Rectal smooth muscle tissue (tissue), 1 donor: ENCODE measurements at regions not wholly inside any gene's neighbourhood (a gene's known extent, or its start where the extent isn't known, plus 50 kb on each side); places are given as distances from the start of the nearest gene placed in this dataset.

Source experiments
- H3K27ac ChIP-seq: one replicate; pipeline ENCODE4 v1.7.0; 2013; ENCODE audit warnings: low read depth, low read length, inconsistent platforms
- H3K27me3 ChIP-seq: one replicate; pipeline ENCODE4 v1.7.0; 2013; ENCODE audit warnings: low read length; ENCODE audit not compliant: control insufficient read depth, insufficient read depth
- H3K36me3 ChIP-seq: one replicate; pipeline ENCODE4 v1.7.0; 2013; ENCODE audit warnings: low read length; ENCODE audit not compliant: control insufficient read depth, insufficient read depth
- H3K4me1 ChIP-seq: one replicate; pipeline ENCODE4 v1.7.0; 2013; ENCODE audit warnings: low read length; ENCODE audit not compliant: control insufficient read depth, insufficient read depth
- H3K4me3 ChIP-seq: one replicate; pipeline ENCODE4 v1.7.0; 2013; ENCODE audit warnings: low read length
- H3K9ac ChIP-seq: one replicate; pipeline ENCODE4 v1.7.0; 2013; ENCODE audit warnings: low read length

DNA sequence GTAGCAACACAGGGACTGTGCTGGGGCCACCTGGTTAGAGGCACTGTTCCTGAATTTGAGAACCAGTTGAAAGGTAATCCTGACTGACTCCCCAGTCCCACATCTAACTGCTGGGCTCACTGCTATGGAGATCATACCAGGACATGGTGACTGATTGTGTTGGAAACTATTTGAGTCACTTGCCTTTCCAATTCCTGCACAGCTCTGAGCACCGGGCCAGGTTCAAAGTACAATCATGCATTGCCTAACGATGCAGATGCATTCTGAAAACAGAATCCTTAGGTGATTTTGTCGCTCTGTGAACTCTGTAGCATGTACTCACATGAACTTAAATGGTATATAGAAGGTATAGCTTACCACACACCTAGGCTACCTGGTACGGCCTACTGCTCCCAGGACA, 215.3 kb downstream of the BMP7 start:
- H3K36me3 ChIP-seq: no peaks in the 10 kb centered on the region
- H3K27ac ChIP-seq: no peak overlapping the region
- no peaks in the 10 kb centered on the region for H3K27me3 ChIP-seq
- H3K9ac ChIP-seq: no peak overlapping the region
- no peak overlapping the region for H3K4me3 ChIP-seq
- H3K4me1 ChIP-seq: no peaks in the 10 kb centered on the region

DNA sequence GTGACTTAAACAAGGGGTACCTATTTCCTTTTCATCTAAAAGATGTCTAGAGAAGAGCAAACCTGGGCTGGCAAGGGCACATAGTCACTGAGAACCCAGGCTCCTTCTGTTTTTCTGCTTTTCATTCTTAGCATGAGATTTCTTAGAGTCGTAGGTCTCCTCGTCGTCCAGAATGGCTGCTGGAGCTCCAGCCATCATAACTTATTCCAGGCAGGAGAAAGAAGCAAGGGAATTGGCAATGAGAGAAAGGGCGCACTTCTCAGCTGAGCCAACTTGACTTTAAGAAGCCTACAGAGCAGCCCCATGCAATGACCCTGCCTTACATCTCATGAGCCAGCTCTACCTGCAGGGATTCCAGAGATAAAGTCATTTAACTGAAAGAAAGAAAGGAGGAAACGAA, 213.4 kb downstream of the BMP7 start:
- Histone ChIP-seq H3K9ac (no peak overlapping the region), H3K4me3 (no peak overlapping the region), H3K27ac (no peak overlapping the region), H3K4me1 (no peaks in the 10 kb centered on the region), H3K36me3 (no peaks in the 10 kb centered on the region), H3K27me3 (no peaks in the 10 kb centered on the region)

DNA sequence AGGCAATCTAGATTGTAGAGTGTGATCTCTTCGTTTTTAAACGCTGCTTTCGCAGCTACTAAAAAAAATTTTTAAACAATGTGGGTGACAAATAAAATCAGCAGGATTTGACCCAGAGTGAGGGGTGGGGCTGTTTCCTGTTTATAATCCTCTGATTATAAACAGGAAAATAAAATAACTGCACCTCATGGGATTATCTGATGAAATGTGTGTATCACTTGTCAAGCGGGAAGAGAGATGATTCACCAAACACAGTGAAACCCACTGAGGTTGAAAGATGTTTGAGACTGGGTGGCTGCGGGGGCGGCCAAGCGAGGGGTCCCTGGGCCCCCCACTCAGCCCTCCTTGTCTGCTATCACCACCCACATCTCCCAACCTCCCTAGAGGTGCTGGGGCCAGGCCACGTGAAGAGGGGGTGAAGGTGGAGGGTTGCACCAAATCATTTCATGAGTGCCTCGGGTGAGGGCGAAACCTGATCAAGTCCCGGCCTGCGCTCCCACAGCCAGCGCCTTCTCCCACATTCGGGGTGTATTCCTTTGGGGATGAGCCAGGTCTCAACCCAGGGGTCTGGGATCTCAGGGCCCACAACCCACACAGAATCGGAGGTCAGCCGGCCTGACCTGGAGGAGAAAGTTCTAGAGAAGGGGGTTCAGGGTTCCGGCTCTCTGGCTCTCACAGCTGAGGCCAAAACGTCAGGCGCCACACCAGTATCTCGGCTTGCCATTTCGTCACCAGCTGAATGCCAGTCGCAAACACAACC, 212.5 kb downstream of the BMP7 start:
- no peak overlapping the region for H3K9ac ChIP-seq
- no peaks in the 10 kb centered on the region for H3K27me3 ChIP-seq
- H3K4me1 ChIP-seq: no peaks in the 10 kb centered on the region
- H3K27ac ChIP-seq: no peak overlapping the region
- no peak overlapping the region for H3K4me3 ChIP-seq
- no peaks in the 10 kb centered on the region for H3K36me3 ChIP-seq

DNA sequence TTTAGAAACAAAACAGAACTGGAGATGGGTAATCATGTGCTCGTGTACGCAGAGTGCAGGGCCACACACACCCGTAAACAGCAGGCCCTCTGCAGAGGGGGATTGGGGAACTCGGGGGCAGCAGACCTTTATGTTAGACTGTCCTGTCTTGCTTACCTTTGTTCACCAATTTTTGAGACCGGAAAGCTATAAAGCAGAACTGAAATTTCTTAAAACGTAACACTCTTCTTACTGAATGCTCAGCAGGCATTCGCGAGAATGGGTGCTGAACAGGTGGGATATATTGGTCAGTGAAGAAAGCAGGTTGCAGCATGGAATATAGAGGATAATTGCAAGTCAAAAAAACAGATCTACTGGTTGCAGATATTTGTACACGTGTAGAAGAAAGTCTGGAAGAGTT, 211.1 kb downstream of the BMP7 start:
- no peaks in the 10 kb centered on the region for H3K4me1 ChIP-seq
- H3K9ac ChIP-seq: no peak overlapping the region
- H3K4me3 ChIP-seq: no peak overlapping the region
- H3K27ac ChIP-seq: no peak overlapping the region
- H3K36me3 ChIP-seq: no peaks in the 10 kb centered on the region
- H3K27me3 ChIP-seq: no peaks in the 10 kb centered on the region

DNA sequence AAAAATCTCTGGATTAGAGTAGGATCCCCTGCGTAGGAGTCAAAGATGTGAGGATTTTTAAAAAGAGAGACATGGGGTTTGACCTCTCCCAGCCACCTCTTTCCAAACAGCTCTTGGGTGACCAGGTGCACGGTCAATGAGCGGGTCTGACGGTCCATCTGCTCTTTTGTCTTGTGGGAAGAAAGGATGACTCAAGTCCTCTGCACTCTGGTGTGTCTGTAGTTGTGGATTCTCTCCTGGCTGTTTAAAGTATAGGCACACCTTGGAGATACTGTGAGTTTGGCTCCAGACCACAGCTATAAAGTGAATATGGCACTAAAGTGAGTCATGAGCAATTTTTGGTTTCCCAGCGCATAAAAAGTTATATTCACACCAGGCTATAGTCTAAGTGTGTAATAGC, 209.8 kb downstream of the BMP7 start:
- Histone ChIP-seq H3K27me3 (peaks cover 4% of the 10 kb centered on the region), H3K36me3 (no peaks in the 10 kb centered on the region), H3K4me1 (no peaks in the 10 kb centered on the region), H3K4me3 (no peak overlapping the region), H3K27ac (no peak overlapping the region), H3K9ac (no peak overlapping the region)

DNA sequence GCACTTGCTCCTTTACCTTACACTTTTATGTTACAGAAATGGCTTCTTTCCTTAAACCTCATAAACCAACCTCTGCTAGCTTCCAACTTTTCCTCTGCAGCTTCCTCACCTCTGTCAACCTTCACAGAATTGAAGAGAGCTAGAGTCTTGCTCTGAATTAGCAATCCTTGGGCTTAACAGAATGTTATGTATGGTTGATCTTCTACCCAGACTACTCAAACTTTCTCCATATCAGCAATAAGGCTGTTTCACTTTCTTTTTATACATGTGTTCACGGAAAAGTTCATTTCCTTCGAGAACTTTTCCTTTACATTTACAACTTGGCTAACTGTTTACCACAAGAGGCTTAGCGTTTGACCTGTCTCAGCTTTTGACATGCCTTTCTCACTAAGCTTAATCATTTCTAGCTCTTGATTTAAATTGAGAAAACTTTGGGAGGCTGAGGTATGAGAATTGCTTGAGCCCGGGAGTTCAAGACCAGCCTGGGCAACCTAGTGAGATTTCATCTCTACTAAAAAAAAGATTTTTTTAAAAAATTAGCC, 207.3 kb downstream of the BMP7 start:
- peaks cover 4% of the 10 kb centered on the region for H3K27me3 ChIP-seq
- no peak overlapping the region for H3K4me3 ChIP-seq
- no peaks in the 10 kb centered on the region for H3K36me3 ChIP-seq
- no peak overlapping the region for H3K9ac ChIP-seq
- no peaks in the 10 kb centered on the region for H3K4me1 ChIP-seq
- no peak overlapping the region for H3K27ac ChIP-seq

DNA sequence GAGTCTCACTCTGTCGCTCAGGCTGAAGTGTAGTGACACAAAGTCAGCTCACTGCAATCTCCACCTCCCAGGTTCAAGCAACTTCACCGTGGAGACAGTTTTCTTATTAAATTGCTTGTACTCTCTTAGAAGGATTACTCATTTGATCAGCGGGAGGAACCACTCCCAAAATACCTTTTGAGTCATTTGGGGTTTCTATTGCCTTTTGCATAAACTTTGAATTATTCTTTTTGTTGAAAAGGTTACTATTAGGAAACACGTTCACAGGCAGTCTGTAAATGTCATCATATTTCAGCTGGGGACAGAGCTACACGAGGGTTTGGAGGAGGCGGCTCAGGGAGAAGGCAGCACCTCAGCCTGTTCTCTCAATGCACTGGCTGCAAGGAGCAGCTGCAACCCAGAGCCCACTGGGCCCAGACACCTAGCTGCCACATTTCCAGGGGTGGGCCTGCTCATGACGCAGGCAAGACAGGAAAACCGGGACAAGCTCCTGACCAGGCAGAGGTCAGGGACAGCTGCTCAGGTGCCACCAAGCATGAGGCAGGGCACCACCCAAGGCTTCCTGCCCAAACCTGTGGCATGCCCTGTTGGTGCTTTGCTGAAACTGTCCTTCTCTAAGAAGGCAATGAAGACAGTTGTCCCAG, 205.9 kb downstream of the BMP7 start:
- no peaks in the 10 kb centered on the region for H3K4me1 ChIP-seq
- no peaks in the 10 kb centered on the region for H3K36me3 ChIP-seq
- H3K27ac ChIP-seq: no peak overlapping the region
- H3K4me3 ChIP-seq: no peak overlapping the region
- H3K27me3 ChIP-seq: peaks cover 4% of the 10 kb centered on the region
- H3K9ac ChIP-seq: no peak overlapping the region

DNA sequence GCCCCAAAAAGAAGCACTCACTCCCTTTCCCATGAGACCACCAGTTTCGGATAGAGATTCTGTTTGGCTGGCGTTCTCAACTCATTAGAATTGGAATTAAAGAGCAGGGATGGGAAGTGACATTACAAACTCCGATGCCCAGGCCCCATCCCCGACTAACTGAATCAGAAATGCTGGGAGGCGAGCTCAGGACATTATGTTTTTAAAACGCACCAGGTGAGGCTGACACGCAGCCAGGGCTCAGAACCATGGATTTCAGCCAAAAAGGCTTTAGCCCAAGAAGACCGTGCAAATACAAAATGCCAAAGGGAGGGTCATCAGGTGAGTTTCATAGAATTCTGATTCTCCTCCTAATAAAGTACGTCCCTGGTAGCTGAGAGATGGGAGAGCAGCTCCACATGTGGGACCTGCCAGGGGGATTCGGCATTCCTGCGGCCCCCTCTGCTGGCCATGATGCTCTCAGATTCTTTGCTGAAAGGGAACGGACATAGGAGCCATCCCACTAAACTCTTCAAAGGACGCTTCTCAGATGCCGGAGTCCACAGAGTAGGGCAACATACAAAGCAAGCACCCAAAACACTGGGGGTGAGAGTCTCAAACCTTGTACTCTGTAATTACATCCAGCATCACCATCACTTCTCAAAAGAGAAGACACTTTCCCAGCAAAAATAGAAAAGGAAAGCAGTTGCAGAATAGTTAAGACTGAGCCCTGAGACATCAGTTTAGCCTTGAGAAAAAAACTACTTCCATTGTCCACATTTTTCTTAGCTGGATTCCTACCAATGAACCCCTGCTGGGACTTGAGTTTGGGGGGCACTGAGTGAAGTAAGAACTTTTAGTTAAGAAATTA, 205.2 kb downstream of the BMP7 start:
- no peak overlapping the region for H3K27ac ChIP-seq
- H3K4me3 ChIP-seq: no peak overlapping the region
- no peaks in the 10 kb centered on the region for H3K36me3 ChIP-seq
- H3K4me1 ChIP-seq: no peaks in the 10 kb centered on the region
- no peak overlapping the region for H3K9ac ChIP-seq
- H3K27me3 ChIP-seq: peaks cover 4% of the 10 kb centered on the region

DNA sequence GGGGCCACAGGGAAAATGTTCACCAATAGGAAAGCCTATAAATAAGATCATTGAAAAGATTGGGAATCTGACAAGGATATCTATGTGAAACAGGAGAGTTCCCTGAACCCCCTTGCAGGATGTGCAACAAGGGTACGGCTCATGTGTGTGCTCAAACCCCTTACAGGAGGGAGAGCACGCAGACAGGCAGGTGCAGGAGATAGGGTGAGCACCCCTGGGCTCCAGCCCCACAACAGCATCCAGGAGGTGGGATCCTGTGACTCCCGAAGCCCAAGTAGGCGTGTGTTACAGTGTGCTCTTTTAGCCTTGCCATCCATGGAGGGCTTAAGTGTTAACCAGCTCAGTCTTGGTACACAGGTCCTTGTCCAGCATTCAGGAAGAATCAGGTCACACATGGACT, 204.2 kb downstream of the BMP7 start:
- Histone ChIP-seq H3K36me3 (no peaks in the 10 kb centered on the region), H3K27ac (no peak overlapping the region), H3K4me3 (no peak overlapping the region), H3K4me1 (no peaks in the 10 kb centered on the region), H3K9ac (no peak overlapping the region), H3K27me3 (peaks cover 4% of the 10 kb centered on the region)

DNA sequence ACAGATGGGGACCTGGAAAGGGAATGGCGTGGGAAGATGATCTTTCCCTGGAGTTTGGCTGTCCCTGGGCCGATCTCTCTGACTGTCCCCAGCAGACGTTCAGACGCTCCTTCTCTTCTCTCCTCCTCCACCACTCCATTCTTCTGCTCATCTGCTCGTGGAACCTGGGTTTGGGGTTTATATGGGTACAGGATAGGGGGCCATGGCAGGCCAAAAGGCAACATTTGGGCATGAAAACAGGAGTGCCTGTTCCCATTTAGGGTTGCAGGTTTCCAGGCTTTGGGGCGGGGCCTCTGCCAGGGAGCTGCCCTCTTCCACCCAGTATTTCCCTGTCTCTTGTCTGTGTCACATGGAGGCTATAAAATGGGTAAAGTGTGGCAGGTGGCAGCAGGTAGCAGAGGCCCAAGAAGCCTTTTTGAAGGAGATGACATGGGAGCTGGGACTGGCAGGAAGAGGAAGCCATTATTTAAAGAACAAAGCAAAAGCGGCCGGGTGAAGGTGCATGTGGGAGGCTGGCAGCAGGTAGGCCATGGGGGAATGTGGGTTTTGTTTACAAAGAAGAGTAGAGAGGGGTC, 203.7 kb downstream of the BMP7 start:
- Histone ChIP-seq H3K9ac (no peak overlapping the region), H3K27ac (no peak overlapping the region), H3K4me1 (no peaks in the 10 kb centered on the region), H3K27me3 (peaks cover 4% of the 10 kb centered on the region), H3K4me3 (no peak overlapping the region), H3K36me3 (no peaks in the 10 kb centered on the region)

DNA sequence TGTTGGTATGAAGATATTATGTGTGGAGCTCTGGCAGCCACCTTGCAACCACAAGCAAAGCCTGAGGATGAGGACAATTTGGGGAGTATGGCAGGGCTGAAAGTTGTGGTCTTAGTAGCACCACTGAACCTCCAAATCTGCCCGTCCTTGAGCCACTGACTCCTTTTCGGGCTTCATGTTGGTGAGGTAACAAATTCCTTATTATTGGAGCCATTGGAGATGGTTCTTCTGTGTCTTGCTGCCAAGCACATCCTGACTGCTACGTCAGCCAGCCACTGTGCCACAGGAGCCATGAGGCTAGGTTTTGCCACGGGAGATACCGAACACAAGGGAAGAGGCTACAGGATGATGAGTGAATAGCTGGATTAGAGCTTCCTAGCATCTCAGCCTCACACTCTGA, 201.6 kb downstream of the BMP7 start:
- H3K27me3 ChIP-seq: peaks cover 8% of the 10 kb centered on the region
- H3K4me1 ChIP-seq: no peaks in the 10 kb centered on the region
- no peak overlapping the region for H3K9ac ChIP-seq
- H3K36me3 ChIP-seq: no peaks in the 10 kb centered on the region
- H3K4me3 ChIP-seq: no peak overlapping the region
- H3K27ac ChIP-seq: no peak overlapping the region

DNA sequence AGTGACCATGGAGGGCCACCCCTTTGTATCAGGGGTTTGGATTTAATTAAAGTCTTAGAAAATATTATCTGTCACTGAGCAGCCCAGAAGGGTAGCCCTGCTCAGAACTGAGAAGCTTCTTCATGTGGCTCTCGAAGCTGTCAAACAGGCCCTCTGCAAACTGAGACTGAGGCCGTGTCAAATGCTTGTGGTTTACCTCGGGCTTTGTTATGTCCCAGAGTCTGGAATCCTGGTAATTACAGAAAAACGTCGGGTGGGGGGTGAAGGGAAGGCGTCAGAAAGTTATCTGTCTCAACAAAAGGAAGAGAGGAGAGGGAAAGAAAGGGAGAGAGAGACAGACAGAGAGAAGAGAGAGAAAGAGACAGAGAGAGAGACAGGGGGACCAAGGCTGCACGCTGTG, 200.8 kb downstream of the BMP7 start:
- Histone ChIP-seq H3K9ac (no peak overlapping the region), H3K36me3 (no peaks in the 10 kb centered on the region), H3K4me1 (no peaks in the 10 kb centered on the region), H3K27me3 (peaks cover 8% of the 10 kb centered on the region), H3K4me3 (no peak overlapping the region), H3K27ac (no peak overlapping the region)
